ENCODE measurements at regions not wholly inside any gene's neighbourhood (a gene's known extent, or its start where the extent isn't known, plus 50 kb on each side); places are given as distances from the start of the nearest gene placed in this dataset.

GRCh38 chr11:91243630-91244029, 981.0 kb upstream of the FAT3 start:
- no peaks in the 10 kb centered on the region for H3K4me1 Mint-ChIP-seq
- ChIA-PET CTCF (ENCODE audit: partially characterized antibody) (no interaction called here), POLR2A (ENCODE audit: partially characterized antibody) (no interaction called here)
- H3K9me3 Mint-ChIP-seq = peaks cover 0 to 4% (median 0%) of the 10 kb centered on the region in 8 donors
- Histone ChIP-seq H3K36me3 (ENCODE audit: insufficient read depth, low read length) (no peaks in the 10 kb centered on the region), H3K27me3 (ENCODE audit: insufficient read depth, low read length) (no peaks in the 10 kb centered on the region), H3K4me1 (ENCODE audit: insufficient read depth, low read length) (no peaks in the 10 kb centered on the region), H3K27ac (ENCODE audit: low read depth, low read length) (no peak overlapping the region), H3K4me3 (ENCODE audit: low read length in 2 of 2) (no peak overlapping the region), H3K9me3 (ENCODE audit: control insufficient read depth in 1 of 2, low read length in 2 of 2) (no peaks in the 10 kb centered on the region)
- no peaks in the 10 kb centered on the region for H3K36me3 Mint-ChIP-seq
- no peaks in the 10 kb centered on the region for H3K27me3 Mint-ChIP-seq
- DNase-seq = no peak
- H3K4me3 Mint-ChIP-seq = no peak overlapping the region
- no peak overlapping the region for H3K27ac Mint-ChIP-seq
- intact Hi-C loops (cut with micrococcal nuclease) = no loop called here

GRCh38 chr11:91243051-91243450, 981.6 kb upstream of the FAT3 start:
- Mint-ChIP-seq H3K27me3 (no peaks in the 10 kb centered on the region), H3K27ac (no peak overlapping the region), H3K4me1 (no peaks in the 10 kb centered on the region), H3K9me3 (peaks cover 0 to 6% (median 2%) of the 10 kb centered on the region in 8 donors), H3K4me3 (no peak overlapping the region), H3K36me3 (no peaks in the 10 kb centered on the region)
- H3K4me3 ChIP-seq (ENCODE audit: low read length in 2 of 2) = no peak overlapping the region
- no peaks in the 10 kb centered on the region for H3K36me3 ChIP-seq (ENCODE audit: insufficient read depth, low read length)
- intact Hi-C loops (cut with micrococcal nuclease) = no loop called here
- no peak overlapping the region for H3K27ac ChIP-seq (ENCODE audit: low read depth, low read length)
- no peaks in the 10 kb centered on the region for H3K4me1 ChIP-seq (ENCODE audit: insufficient read depth, low read length)
- no peaks in the 10 kb centered on the region for H3K9me3 ChIP-seq (ENCODE audit: control insufficient read depth in 1 of 2, low read length in 2 of 2)
- DNase-seq = no peak
- ChIA-PET CTCF (ENCODE audit: partially characterized antibody) (no interaction called here), POLR2A (ENCODE audit: partially characterized antibody) (no interaction called here)
- H3K27me3 ChIP-seq (ENCODE audit: insufficient read depth, low read length) = no peaks in the 10 kb centered on the region

GRCh38 chr11:91241226-91241625, 983.4 kb upstream of the FAT3 start:
- Histone ChIP-seq H3K36me3 (ENCODE audit: insufficient read depth, low read length) (no peaks in the 10 kb centered on the region), H3K27me3 (ENCODE audit: insufficient read depth, low read length) (no peaks in the 10 kb centered on the region), H3K4me1 (ENCODE audit: insufficient read depth, low read length) (no peaks in the 10 kb centered on the region), H3K27ac (ENCODE audit: low read depth, low read length) (no peak overlapping the region), H3K4me3 (ENCODE audit: low read length in 2 of 2) (no peak overlapping the region), H3K9me3 (ENCODE audit: control insufficient read depth in 1 of 2, low read length in 2 of 2) (no peaks in the 10 kb centered on the region)
- DNase-seq = no peak
- no peak overlapping the region for H3K27ac Mint-ChIP-seq
- no peaks in the 10 kb centered on the region for H3K27me3 Mint-ChIP-seq
- intact Hi-C loops (cut with micrococcal nuclease) = no loop called here
- no peak overlapping the region for H3K4me3 Mint-ChIP-seq
- H3K4me1 Mint-ChIP-seq = no peaks in the 10 kb centered on the region
- peaks cover 0 to 12% (median 2%) of the 10 kb centered on the region in 8 donors for H3K9me3 Mint-ChIP-seq
- CTCF ChIA-PET (ENCODE audit: partially characterized antibody) = no interaction called here
- H3K36me3 Mint-ChIP-seq = no peaks in the 10 kb centered on the region
- POLR2A ChIA-PET (ENCODE audit: partially characterized antibody) = no interaction called here

GRCh38 chr11:91239359-91239758, 985.3 kb upstream of the FAT3 start:
- Mint-ChIP-seq H3K4me3 (no peak overlapping the region), H3K9me3 (peaks cover 0 to 16% (median 2%) of the 10 kb centered on the region in 8 donors), H3K4me1 (no peaks in the 10 kb centered on the region), H3K27ac (peak overlapping the region in 1 of 7 donors; percentile 60), H3K36me3 (no peaks in the 10 kb centered on the region), H3K27me3 (no peaks in the 10 kb centered on the region)
- Histone ChIP-seq H3K36me3 (ENCODE audit: insufficient read depth, low read length) (no peaks in the 10 kb centered on the region), H3K27ac (ENCODE audit: low read depth, low read length) (no peak overlapping the region), H3K9me3 (ENCODE audit: control insufficient read depth in 1 of 2, low read length in 2 of 2) (no peaks in the 10 kb centered on the region), H3K4me3 (ENCODE audit: low read length in 2 of 2) (no peak overlapping the region), H3K27me3 (ENCODE audit: insufficient read depth, low read length) (no peaks in the 10 kb centered on the region), H3K4me1 (ENCODE audit: insufficient read depth, low read length) (no peaks in the 10 kb centered on the region)
- intact Hi-C loops (cut with micrococcal nuclease) = no loop called here
- CTCF ChIA-PET (ENCODE audit: partially characterized antibody) = no interaction called here
- POLR2A ChIA-PET (ENCODE audit: partially characterized antibody) = no interaction called here
- DNase-seq = no peak

- DNase-seq = no peak
- Mint-ChIP-seq H3K36me3 (no peaks in the 10 kb centered on the region), H3K27ac (no peak overlapping the region), H3K27me3 (no peaks in the 10 kb centered on the region), H3K4me3 (no peak overlapping the region), H3K9me3 (peaks cover 0 to 9% (median 4%) of the 10 kb centered on the region in 8 donors), H3K4me1 (no peaks in the 10 kb centered on the region)
- H3K4me1 ChIP-seq (ENCODE audit: insufficient read depth, low read length) = no peaks in the 10 kb centered on the region
- intact Hi-C loops (cut with micrococcal nuclease) = no loop called here
- H3K27me3 ChIP-seq (ENCODE audit: insufficient read depth, low read length) = no peaks in the 10 kb centered on the region
- POLR2A ChIA-PET (ENCODE audit: partially characterized antibody) = no interaction called here
- H3K9me3 ChIP-seq (ENCODE audit: control insufficient read depth in 1 of 2, low read length in 2 of 2) = no peaks in the 10 kb centered on the region
- H3K27ac ChIP-seq (ENCODE audit: low read depth, low read length) = no peak overlapping the region
- CTCF ChIA-PET (ENCODE audit: partially characterized antibody) = no interaction called here
- H3K4me3 ChIP-seq (ENCODE audit: low read length in 2 of 2) = no peak overlapping the region
- H3K36me3 ChIP-seq (ENCODE audit: insufficient read depth, low read length) = no peaks in the 10 kb centered on the region
Measured at GRCh38 chr11:91231226-91231625, 993.4 kb upstream of the FAT3 start.

- no peaks in the 10 kb centered on the region for H3K27me3 Mint-ChIP-seq
- H3K4me1 ChIP-seq (ENCODE audit: insufficient read depth, low read length) = no peaks in the 10 kb centered on the region
- H3K9me3 Mint-ChIP-seq = peaks cover 0 to 9% (median under 1%) of the 10 kb centered on the region in 8 donors
- H3K27ac Mint-ChIP-seq = no peak overlapping the region
- no peak overlapping the region for H3K4me3 ChIP-seq (ENCODE audit: low read length in 2 of 2)
- H3K4me3 Mint-ChIP-seq = no peak overlapping the region
- no peak for DNase-seq
- no peaks in the 10 kb centered on the region for H3K36me3 Mint-ChIP-seq
- intact Hi-C loops (cut with micrococcal nuclease) = no loop called here
- no peaks in the 10 kb centered on the region for H3K27me3 ChIP-seq (ENCODE audit: insufficient read depth, low read length)
- H3K9me3 ChIP-seq (ENCODE audit: control insufficient read depth in 1 of 2, low read length in 2 of 2) = no peaks in the 10 kb centered on the region
- POLR2A ChIA-PET (ENCODE audit: partially characterized antibody) = no interaction called here
- no peak overlapping the region for H3K27ac ChIP-seq (ENCODE audit: low read depth, low read length)
- H3K36me3 ChIP-seq (ENCODE audit: insufficient read depth, low read length) = no peaks in the 10 kb centered on the region
- H3K4me1 Mint-ChIP-seq = no peaks in the 10 kb centered on the region
- CTCF ChIA-PET (ENCODE audit: partially characterized antibody) = no interaction called here
Measured at GRCh38 chr11:91230647-91231046, 994.0 kb upstream of the FAT3 start.

GRCh38 chr11:91222830-91223229, 1000.0 kb upstream of the CHORDC1 start:
- Histone ChIP-seq H3K27me3 (ENCODE audit: insufficient read depth, low read length) (no peaks in the 10 kb centered on the region), H3K9me3 (ENCODE audit: control insufficient read depth in 1 of 2, low read length in 2 of 2) (no peaks in the 10 kb centered on the region), H3K4me3 (ENCODE audit: low read length in 2 of 2) (no peak overlapping the region), H3K36me3 (ENCODE audit: insufficient read depth, low read length) (no peaks in the 10 kb centered on the region), H3K4me1 (ENCODE audit: insufficient read depth, low read length) (no peaks in the 10 kb centered on the region), H3K27ac (ENCODE audit: low read depth, low read length) (no peak overlapping the region)
- intact Hi-C loops (cut with micrococcal nuclease) = no loop called here
- H3K4me1 Mint-ChIP-seq = no peaks in the 10 kb centered on the region
- H3K27me3 Mint-ChIP-seq = no peaks in the 10 kb centered on the region
- ChIA-PET CTCF (ENCODE audit: partially characterized antibody) (no interaction called here), POLR2A (ENCODE audit: partially characterized antibody) (no interaction called here)
- no peak overlapping the region for H3K4me3 Mint-ChIP-seq
- no peak for DNase-seq
- peaks cover 0 to 14% (median 6%) of the 10 kb centered on the region in 8 donors for H3K9me3 Mint-ChIP-seq
- H3K27ac Mint-ChIP-seq = no peak overlapping the region
- no peaks in the 10 kb centered on the region for H3K36me3 Mint-ChIP-seq
